Gastroesophageal sphincter (tissue), 4 donors: ENCODE measurements at regions not wholly inside any gene's neighbourhood (a gene's known extent, or its start where the extent isn't known, plus 50 kb on each side); places are given as distances from the start of the nearest gene placed in this dataset.

Experiments used
- ATAC-seq: fragments of 150-250 bp; one replicate; pipeline ENCODE4 v1.9.1; 2016; ENCODE audit warnings: mild to moderate bottlenecking, moderate library complexity
- H3K27ac ChIP-seq, 4 donors: fragments of 200-600 bp; sonication (generic) in 3 of 4; 1 replicate in 3 of 4; 2 replicates in 1 of 4; pipeline ENCODE4 v1.5.1; 2016 to 2019
- H3K27me3 ChIP-seq: fragments of 200-600 bp; sonication (generic); one replicate; pipeline ENCODE4 v1.5.1; 2019
- H3K36me3 ChIP-seq, 2 donors: fragments of 200-600 bp; sonication (generic); one replicate each; pipeline ENCODE4 v1.5.1; 2019; ENCODE audit warnings: control low read depth in 1 of 2
- H3K4me1 ChIP-seq, 3 donors: fragments of 200-600 bp; sonication (generic); 1 replicate in 2 of 3; 2 replicates in 1 of 3; pipeline ENCODE4 v1.5.1; 2016 to 2019; ENCODE audit warnings: control low read depth in 2 of 3
- H3K4me3 ChIP-seq, 2 donors: fragments of 200-600 bp; sonication (generic); one replicate each; pipeline ENCODE4 v1.5.1; 2019; ENCODE audit warnings: mild to moderate bottlenecking in 1 of 2, moderate library complexity in 1 of 2
- H3K9me3 ChIP-seq, 3 donors: fragments of 200-600 bp; sonication (generic); one replicate each; pipeline ENCODE4 v1.5.1; 2017 to 2019; ENCODE audit warnings: control low read depth in 2 of 3
- EP300 ChIP-seq: sonication (generic); formaldehyde crosslinking; IDR thresholded peaks from one replicate; pipeline ENCODE4 v1.6.1; 2017; ENCODE audit warnings: antibody characterized with exemption, mild to moderate bottlenecking
- POLR2A ChIP-seq, 2 donors: fragments of 450-650 bp; IDR thresholded peaks; one replicate each; pipeline ENCODE4 v1.6.1; 2017; ENCODE audit warnings: antibody characterized with exemption in 2 of 2, mild to moderate bottlenecking in 2 of 2, moderate library complexity in 1 of 2
- POLR2AphosphoS5 ChIP-seq: sonication (generic); formaldehyde crosslinking; IDR thresholded peaks from one replicate; pipeline ENCODE4 v1.6.1; 2017; ENCODE audit warnings: antibody characterized with exemption
- WGBS, 2 donors: methylation state at CpG; one replicate each; pipeline ENCODE4 v1.1.5; 2018; ENCODE audit warnings: low coverage in 1 of 2; 5-methylcytosine and 5-hydroxymethylcytosine counted together
- TF ChIP-seq, protein P1 (sequence below), 4 experiments: fragments of 200-600 bp in 2 of 4; fragments of 450-650 bp in 2 of 4; sonication (generic) in 1 of 4; IDR thresholded peaks; one replicate each; pipeline ENCODE4 v1.5.1; 2017 to 2019; ENCODE audit warnings: antibody characterized with exemption in 4 of 4, mild to moderate bottlenecking in 2 of 4, moderate library complexity in 2 of 4

DNA sequence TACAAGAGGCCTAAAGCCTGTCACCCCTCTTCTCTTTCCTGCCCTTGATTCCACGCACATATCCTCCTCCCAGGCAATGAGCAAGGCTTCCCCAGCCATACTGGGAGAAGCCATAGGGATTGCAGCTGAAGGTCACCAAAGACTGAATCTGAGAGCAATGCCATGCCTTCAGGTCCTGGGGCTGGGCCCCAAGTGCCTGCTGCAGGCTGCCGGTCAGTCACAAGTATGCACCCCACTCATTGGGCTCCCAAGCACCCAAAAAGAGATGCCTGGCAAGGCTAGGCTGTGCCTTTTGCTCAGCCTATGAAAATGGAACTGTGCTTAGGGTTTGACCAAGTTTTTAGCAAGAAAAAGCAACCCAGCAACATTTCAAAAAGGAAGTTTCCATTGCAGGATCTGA is 210.6 kb upstream of the MAMLD1 start:
- TF ChIP-seq, protein P1, sequence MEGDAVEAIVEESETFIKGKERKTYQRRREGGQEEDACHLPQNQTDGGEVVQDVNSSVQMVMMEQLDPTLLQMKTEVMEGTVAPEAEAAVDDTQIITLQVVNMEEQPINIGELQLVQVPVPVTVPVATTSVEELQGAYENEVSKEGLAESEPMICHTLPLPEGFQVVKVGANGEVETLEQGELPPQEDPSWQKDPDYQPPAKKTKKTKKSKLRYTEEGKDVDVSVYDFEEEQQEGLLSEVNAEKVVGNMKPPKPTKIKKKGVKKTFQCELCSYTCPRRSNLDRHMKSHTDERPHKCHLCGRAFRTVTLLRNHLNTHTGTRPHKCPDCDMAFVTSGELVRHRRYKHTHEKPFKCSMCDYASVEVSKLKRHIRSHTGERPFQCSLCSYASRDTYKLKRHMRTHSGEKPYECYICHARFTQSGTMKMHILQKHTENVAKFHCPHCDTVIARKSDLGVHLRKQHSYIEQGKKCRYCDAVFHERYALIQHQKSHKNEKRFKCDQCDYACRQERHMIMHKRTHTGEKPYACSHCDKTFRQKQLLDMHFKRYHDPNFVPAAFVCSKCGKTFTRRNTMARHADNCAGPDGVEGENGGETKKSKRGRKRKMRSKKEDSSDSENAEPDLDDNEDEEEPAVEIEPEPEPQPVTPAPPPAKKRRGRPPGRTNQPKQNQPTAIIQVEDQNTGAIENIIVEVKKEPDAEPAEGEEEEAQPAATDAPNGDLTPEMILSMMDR (IDR thresholded peaks at IDR 0.05) = no peak
- TF ChIP-seq EP300 (no peak), POLR2A (IDR thresholded peaks at IDR 0.05) (no peak), POLR2AphosphoS5 (no peak)
- Histone ChIP-seq H3K36me3 (no peaks in the 10 kb centered on the region), H3K27me3 (no peaks in the 10 kb centered on the region), H3K9me3 (no peaks in the 10 kb centered on the region), H3K27ac (no peak overlapping the region), H3K4me1 (no peaks in the 10 kb centered on the region), H3K4me3 (no peak overlapping the region)
- WGBS, 2 donors = 100% methylated on average over 1 of the region's 2 CpGs; no CpG with 5 or more reads in 1 of the 2 donors
- ATAC-seq = no peak

DNA sequence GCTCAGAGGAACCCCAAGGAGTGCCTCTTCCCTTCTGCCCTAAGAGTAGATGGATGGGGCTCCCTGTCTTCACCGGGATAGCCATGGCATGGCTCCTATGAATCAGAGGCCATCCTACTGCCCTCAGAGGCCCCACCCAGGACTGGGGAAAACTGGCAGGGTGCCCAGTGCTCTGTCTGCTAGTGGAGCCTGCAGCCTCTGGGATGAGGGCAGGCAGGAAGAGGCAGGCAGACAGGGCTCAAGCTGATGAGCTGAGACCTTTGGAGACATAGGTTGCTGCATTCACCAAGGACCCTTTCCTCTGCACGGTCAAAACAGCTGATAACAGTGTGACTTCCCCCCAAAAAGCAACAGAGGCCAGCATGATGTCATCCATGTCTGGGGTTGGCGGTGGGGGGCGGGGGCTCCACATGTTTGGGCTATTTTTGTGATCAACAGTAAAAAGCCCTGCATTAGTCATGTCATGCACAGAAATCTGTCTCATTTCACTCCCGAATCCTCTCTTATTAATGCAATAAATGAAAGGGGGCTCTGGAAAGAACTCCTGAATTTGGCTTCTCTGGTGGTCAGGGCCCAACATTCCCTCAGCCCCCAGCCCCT is 207.6 kb upstream of the MAMLD1 start:
- no peaks in the 10 kb centered on the region for H3K36me3 ChIP-seq
- TF ChIP-seq EP300 = no peak
- no peak for TF ChIP-seq POLR2AphosphoS5
- TF ChIP-seq, protein P1 (IDR thresholded peaks at IDR 0.05) = no peak
- no peak for TF ChIP-seq POLR2A (IDR thresholded peaks at IDR 0.05)
- H3K27me3 ChIP-seq = no peaks in the 10 kb centered on the region
- no peak overlapping the region for H3K4me3 ChIP-seq
- WGBS, 2 donors = 40% methylated on average over 1 of the region's 5 CpGs; no CpG with 5 or more reads in 1 of the 2 donors
- H3K9me3 ChIP-seq = no peaks in the 10 kb centered on the region
- ATAC-seq = no peak
- H3K4me1 ChIP-seq = no peaks in the 10 kb centered on the region
- no peak overlapping the region for H3K27ac ChIP-seq

DNA sequence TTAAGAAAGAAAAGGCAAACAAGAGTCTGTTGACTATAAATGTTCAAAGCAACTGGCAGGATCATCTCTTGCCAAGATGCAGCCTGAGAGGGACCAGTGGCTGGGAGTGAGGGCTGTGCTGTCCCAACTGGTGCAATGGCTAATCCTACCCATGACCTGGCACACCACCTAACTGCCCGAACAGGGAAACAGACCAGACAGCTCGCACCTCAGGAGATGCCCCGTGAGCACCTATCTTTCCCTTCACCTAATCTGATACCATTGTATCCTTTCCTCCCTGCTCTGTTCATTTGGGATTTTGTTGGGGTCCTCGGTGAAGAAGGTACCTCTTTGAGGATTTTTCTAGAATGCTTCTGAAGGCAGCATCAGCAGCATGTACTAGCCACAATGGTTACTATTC is 206.5 kb upstream of the MAMLD1 start:
- H3K9me3 ChIP-seq = no peaks in the 10 kb centered on the region
- TF ChIP-seq EP300 (no peak), POLR2A (IDR thresholded peaks at IDR 0.05) (no peak), POLR2AphosphoS5 (no peak)
- TF ChIP-seq, protein P1 (IDR thresholded peaks at IDR 0.05) = no peak
- H3K27me3 ChIP-seq = no peaks in the 10 kb centered on the region
- H3K4me1 ChIP-seq = no peaks in the 10 kb centered on the region
- no peaks in the 10 kb centered on the region for H3K36me3 ChIP-seq
- ATAC-seq = no peak
- no peak overlapping the region for H3K4me3 ChIP-seq
- no peak overlapping the region for H3K27ac ChIP-seq
- WGBS, 2 donors = 100% methylated on average over 1 of the region's 4 CpGs

DNA sequence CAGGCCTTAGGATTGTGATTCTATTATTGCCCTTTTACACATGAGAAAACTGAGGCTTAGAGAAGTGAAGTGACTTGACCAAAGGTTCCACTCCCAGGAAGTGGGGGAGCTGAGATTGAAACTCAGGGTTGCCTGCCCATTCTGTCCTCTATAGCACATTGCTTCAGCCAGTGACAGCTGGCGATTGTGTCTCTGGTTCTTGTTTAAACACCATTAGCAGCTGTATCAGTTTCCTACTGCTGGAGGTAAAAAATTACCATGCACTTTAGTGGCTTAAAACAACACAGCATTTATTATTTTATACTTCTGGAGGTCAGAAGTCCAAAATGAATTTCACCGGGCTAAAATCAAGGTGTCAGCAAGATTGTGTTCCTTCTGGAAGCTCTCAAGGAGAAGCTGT is 205.8 kb upstream of the MAMLD1 start:
- Histone ChIP-seq H3K4me3 (no peak overlapping the region), H3K27me3 (no peaks in the 10 kb centered on the region), H3K27ac (no peak overlapping the region), H3K9me3 (no peaks in the 10 kb centered on the region), H3K4me1 (no peaks in the 10 kb centered on the region), H3K36me3 (no peaks in the 10 kb centered on the region)
- TF ChIP-seq, protein P1 (IDR thresholded peaks at IDR 0.05) = no peak
- TF ChIP-seq POLR2AphosphoS5 = no peak
- TF ChIP-seq EP300 = no peak
- TF ChIP-seq POLR2A (IDR thresholded peaks at IDR 0.05) = no peak
- no peak for ATAC-seq
- WGBS, 2 donors = 47 to 60% methylated on average over 1 to 2 of the region's 2 CpGs

DNA sequence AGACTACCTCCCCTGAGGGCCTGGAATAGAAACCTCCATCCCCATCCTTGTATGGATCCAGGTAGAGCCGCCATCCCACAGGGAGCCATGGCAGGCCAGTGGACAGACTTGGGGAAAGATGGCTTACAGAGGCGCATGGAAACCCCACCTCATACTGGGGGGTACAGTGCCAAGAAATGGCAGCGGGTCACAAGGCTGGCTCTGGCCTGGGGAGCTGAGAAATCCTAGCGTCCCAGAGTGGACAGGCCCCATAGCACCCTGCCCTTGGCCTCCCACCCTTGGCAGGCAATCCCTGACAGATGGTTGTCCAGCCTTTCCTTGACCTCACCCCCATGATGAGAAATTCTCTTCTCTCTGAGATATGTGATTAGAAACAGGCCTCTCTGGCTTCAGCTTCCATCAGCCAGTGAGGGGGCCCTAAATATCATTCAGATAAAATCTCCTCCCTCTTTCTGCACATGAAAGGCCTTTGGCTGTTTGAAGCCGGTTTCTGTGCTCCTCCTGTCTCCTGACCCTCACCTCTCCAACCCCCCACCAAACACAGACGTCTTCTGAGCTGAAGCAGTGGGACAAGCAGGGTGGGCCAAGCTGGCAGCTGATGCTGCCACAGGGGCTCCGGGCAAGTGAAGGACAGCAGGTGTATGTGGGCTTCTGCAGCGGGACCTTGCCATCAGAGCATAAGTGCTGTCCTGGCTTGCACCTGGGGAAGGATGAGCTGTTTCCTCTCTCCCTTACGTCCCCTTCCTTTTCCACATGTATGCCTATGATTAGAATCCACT is 204.4 kb upstream of the MAMLD1 start:
- no peaks in the 10 kb centered on the region for H3K4me1 ChIP-seq
- no peak for TF ChIP-seq EP300
- TF ChIP-seq, protein P1 (IDR thresholded peaks at IDR 0.05) = no peak
- no peak for TF ChIP-seq POLR2A (IDR thresholded peaks at IDR 0.05)
- no peaks in the 10 kb centered on the region for H3K36me3 ChIP-seq
- WGBS, 2 donors = 73% methylated on average over 2 of the region's 9 CpGs; no CpG with 5 or more reads in 1 of the 2 donors
- H3K27ac ChIP-seq = no peak overlapping the region
- no peak overlapping the region for H3K4me3 ChIP-seq
- no peaks in the 10 kb centered on the region for H3K27me3 ChIP-seq
- no peak for ATAC-seq
- H3K9me3 ChIP-seq = no peaks in the 10 kb centered on the region
